DMS53 treated with DMSO at 0.1 percent for 48 hours (cell line): ENCODE measurements at regions not wholly inside any gene's neighbourhood (a gene's known extent, or its start where the extent isn't known, plus 50 kb on each side); places are given as distances from the start of the nearest gene placed in this dataset.

Source experiments
- DNase-seq: peaks from one replicate; lab custom pipeline; 2025; ENCODE audit not compliant: unreplicated experiment; lab: John Stamatoyannopoulos, UW

DNA sequence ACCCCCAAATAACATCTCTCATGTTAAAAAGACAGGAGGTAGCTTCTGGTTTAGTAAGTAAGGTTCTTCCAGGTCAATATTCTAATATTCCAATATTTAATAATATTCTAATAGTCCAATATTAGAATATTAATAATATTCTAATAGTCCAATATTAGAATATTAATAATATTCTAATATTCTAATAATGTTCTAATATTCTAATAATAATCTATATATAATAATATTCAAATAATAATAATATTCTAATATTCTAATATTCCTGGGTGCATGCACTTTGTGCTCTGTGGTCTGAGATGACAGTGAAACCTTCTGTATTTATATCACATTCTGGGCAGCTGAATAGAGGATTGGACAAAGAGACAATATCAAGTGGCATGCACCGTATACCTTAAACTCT, 96.1 kb downstream of the PCDH10 start:
- DNase-seq: no peak
